HCT116 (cell line): ENCODE measurements at regions not wholly inside any gene's neighbourhood (a gene's known extent, or its start where the extent isn't known, plus 50 kb on each side); places are given as distances from the start of the nearest gene placed in this dataset.

ENCODE experiments used
- ATAC-seq: fragments of 200-7000 bp; cut with Tn5 transposase; 2 replicates; pipeline ENCODE4 v1.9.1; 2020; ENCODE audit warnings: mild to moderate bottlenecking, moderate library complexity
- BruUV-seq: library from RNA; stranded (reverse); fragments of 400-500 nt; replicated peaks from 2 replicates; lab custom pipeline; 2021; lab: Mats Ljungman, UMichigan
- CTCF ChIA-PET: fragments of 300-600 bp; sonication (Branson Sonifier 250); formaldehyde crosslinking; loops from one replicate; lab custom pipeline; 2021; ENCODE audit warnings: antibody characterized with exemption; lab: Charles Lee
- POLR2A ChIA-PET: fragments of 300-600, 350-600 bp; sonication (Branson Sonifier 250); formaldehyde crosslinking; loops from one replicate; lab custom pipeline; 2021; ENCODE audit warnings: antibody characterized with exemption; lab: Charles Lee
- RAD21 ChIA-PET, 2 experiments: fragments of 300-600 bp; sonication (Branson Sonifier 250); formaldehyde crosslinking; loops; one replicate each; lab custom pipeline; 2023; ENCODE audit warnings: low total read pairs in 2 of 2; ENCODE audit not compliant: uncharacterized antibody in 2 of 2, unreplicated experiment in 2 of 2, low non-redundant PET in 1 of 2; lab: Charles Lee
- DNase-seq: peaks from one replicate; pipeline ENCODE4 v3.0.0-alpha.2; 2010; ENCODE audit warnings: low read depth, low spot score
- H2AFZ ChIP-seq: fragments of 200-600 bp; shearing (Covaris generic), sonication (generic); 2 replicates; pipeline ENCODE4 v1.6.1; 2017; ENCODE audit warnings: low read depth, mixed run types, mixed read lengths, antibody characterized with exemption, low read length; ENCODE audit not compliant: poor library complexity, severe bottlenecking
- H3K27ac ChIP-seq: 2 replicates; pipeline ENCODE4 v1.5.1; 2012; ENCODE audit warnings: low read depth, low read length
- H3K27me3 ChIP-seq: fragments of 200-600 bp; sonication (generic); 2 replicates; pipeline ENCODE4 v1.6.1; 2016; ENCODE audit warnings: mixed run types, low read length, mixed read lengths; ENCODE audit not compliant: insufficient read depth
- H3K36me3 ChIP-seq, 2 experiments: fragments of 200-500 bp in 1 of 2; fragments of 200-600 bp in 1 of 2; sonication (Bioruptor generic) in 1 of 2; sonication (generic) in 1 of 2; 2 replicates each; pipeline versions ENCODE4 v1.5.1 to v1.6.1; 2014 to 2016; ENCODE audit warnings: low read length in 2 of 2, inconsistent platforms in 1 of 2, mixed read lengths in 1 of 2, mixed run types in 1 of 2; ENCODE audit not compliant: insufficient read depth in 2 of 2, control insufficient read depth in 1 of 2
- H3K4me1 ChIP-seq, 2 experiments: fragments of 200-600 bp in 1 of 2; sonication (generic) in 1 of 2; 2 replicates each; pipeline versions ENCODE4 v1.5.1 to v1.6.1; 2012 to 2017; ENCODE audit warnings: low read length in 2 of 2, inconsistent platforms in 1 of 2, mild to moderate bottlenecking in 1 of 2, mixed read lengths in 1 of 2, mixed run types in 1 of 2, moderate library complexity in 1 of 2; ENCODE audit not compliant: insufficient read depth in 2 of 2, control insufficient read depth in 1 of 2
- H3K4me2 ChIP-seq: fragments of 200-600 bp; sonication (generic); 2 replicates; pipeline ENCODE4 v1.6.1; 2017; ENCODE audit warnings: mixed run types, low read length, mixed read lengths
- H3K4me3 ChIP-seq, 2 experiments: fragments of 200-600 bp in 1 of 2; sonication (generic) in 1 of 2; replicated peaks in 1 of 2; 2 replicates each; pipeline ENCODE4 v1.5.1; 2011 to 2016; ENCODE audit warnings: low read length in 2 of 2, control low read depth in 1 of 2, low read depth in 1 of 2, mild to moderate bottlenecking in 1 of 2, mixed read lengths in 1 of 2, mixed run types in 1 of 2
- H3K79me2 ChIP-seq: fragments of 200-600 bp; sonication (generic); 2 replicates; pipeline ENCODE4 v1.6.1; 2017; ENCODE audit warnings: mild to moderate bottlenecking, mixed run types, low read length, moderate library complexity, mixed read lengths; ENCODE audit not compliant: insufficient read depth
- H3K9ac ChIP-seq: fragments of 200-600 bp; sonication (generic); 2 replicates; pipeline ENCODE4 v1.6.1; 2016; ENCODE audit warnings: low read length, mixed read lengths
- H3K9me2 ChIP-seq: fragments of 200-600 bp; sonication (generic), shearing (Covaris generic); 2 replicates; pipeline ENCODE4 v1.6.1; 2017; ENCODE audit warnings: mixed run types, mild to moderate bottlenecking, moderate library complexity; ENCODE audit not compliant: insufficient read depth
- H3K9me3 ChIP-seq, 2 experiments: fragments of 200-500 bp in 1 of 2; fragments of 200-600 bp in 1 of 2; sonication (Bioruptor generic) in 1 of 2; sonication (generic) in 1 of 2; 2 replicates each; pipeline ENCODE4 v1.6.1; 2014 to 2017; ENCODE audit warnings: low read length in 2 of 2, mixed read lengths in 2 of 2, inconsistent platforms in 1 of 2, low read depth in 1 of 2, mild to moderate bottlenecking in 1 of 2, mixed run types in 1 of 2, moderate library complexity in 1 of 2; ENCODE audit not compliant: control insufficient read depth in 1 of 2, insufficient read depth in 1 of 2
- H4K20me1 ChIP-seq: fragments of 200-600 bp; sonication (generic), shearing (Covaris generic); 2 replicates; pipeline ENCODE4 v1.6.1; 2017; ENCODE audit warnings: mixed run types, mild to moderate bottlenecking, moderate library complexity; ENCODE audit not compliant: insufficient read depth
- CEBPB ChIP-seq: IDR thresholded peaks from 2 replicates; pipeline ENCODE4 v1.6.1; 2012; ENCODE audit warnings: low read depth
- ELF1 ChIP-seq: IDR thresholded peaks from 2 replicates; pipeline ENCODE4 v1.6.1; 2012; ENCODE audit warnings: low read depth, borderline replicate concordance
- EZH2phosphoT487 ChIP-seq: fragments of 200-600 bp; IDR thresholded peaks from 2 replicates; pipeline ENCODE4 v1.6.1; 2018; ENCODE audit warnings: antibody characterized with exemption, borderline replicate concordance
- FOSL1 ChIP-seq: IDR thresholded peaks from 2 replicates; pipeline ENCODE4 v1.6.1; 2012; ENCODE audit warnings: low read depth
- JUND ChIP-seq: IDR thresholded peaks from 2 replicates; pipeline ENCODE4 v1.6.1; 2012
- POLR2AphosphoS5 ChIP-seq: IDR thresholded peaks from 2 replicates; pipeline ENCODE4 v1.6.1; 2011; ENCODE audit warnings: mild to moderate bottlenecking, low read depth, low read length, moderate library complexity
- RAD21 ChIP-seq: IDR thresholded peaks from 2 replicates; pipeline ENCODE4 v1.6.1; 2012; ENCODE audit warnings: low read depth, mild to moderate bottlenecking
- SIN3A ChIP-seq: IDR thresholded peaks from 2 replicates; pipeline ENCODE4 v1.6.1; 2012; ENCODE audit warnings: low read depth
- SRF ChIP-seq: IDR thresholded peaks from 2 replicates; pipeline ENCODE4 v1.6.1; 2012; ENCODE audit warnings: low read depth
- ZFX ChIP-seq: fragments of 450-650 bp; IDR thresholded peaks from 2 replicates; pipeline ENCODE4 v1.6.1; 2017
- ZNF274 ChIP-seq: fragments of 200-500 bp; sonication (Bioruptor generic); IDR thresholded peaks from 2 replicates; pipeline ENCODE4 v1.6.1; 2014; ENCODE audit warnings: mild to moderate bottlenecking, low read depth, low read length, inconsistent platforms
- intact Hi-C: fragments of 100-400 bp; cut with micrococcal nuclease; formaldehyde crosslinking; loops from 2 replicates; pipeline ENCODE4 v1.10.0; 2022
- TF ChIP-seq, protein P1 (sequence below), 3 experiments: fragments of 200-600 bp in 1 of 3; sonication (generic) in 1 of 3; IDR thresholded peaks in 2 of 3; conservative IDR thresholded peaks in 1 of 3; 2 replicates each; pipeline ENCODE4 v1.5.1; 2012 to 2017; ENCODE audit warnings: low read depth in 2 of 3, low read length in 2 of 3, antibody characterized with exemption in 1 of 3, borderline replicate concordance in 1 of 3, control low read depth in 1 of 3, mild to moderate bottlenecking in 1 of 3, mixed read lengths in 1 of 3, mixed run types in 1 of 3, moderate library complexity in 1 of 3; ENCODE audit not compliant: insufficient read depth in 1 of 3
- TF ChIP-seq, protein P2 (sequence below): IDR thresholded peaks from 2 replicates; pipeline ENCODE4 v1.6.1; 2012
- TF ChIP-seq, protein P3 (sequence below): IDR thresholded peaks from 2 replicates; pipeline ENCODE4 v1.6.1; 2012

DNA sequence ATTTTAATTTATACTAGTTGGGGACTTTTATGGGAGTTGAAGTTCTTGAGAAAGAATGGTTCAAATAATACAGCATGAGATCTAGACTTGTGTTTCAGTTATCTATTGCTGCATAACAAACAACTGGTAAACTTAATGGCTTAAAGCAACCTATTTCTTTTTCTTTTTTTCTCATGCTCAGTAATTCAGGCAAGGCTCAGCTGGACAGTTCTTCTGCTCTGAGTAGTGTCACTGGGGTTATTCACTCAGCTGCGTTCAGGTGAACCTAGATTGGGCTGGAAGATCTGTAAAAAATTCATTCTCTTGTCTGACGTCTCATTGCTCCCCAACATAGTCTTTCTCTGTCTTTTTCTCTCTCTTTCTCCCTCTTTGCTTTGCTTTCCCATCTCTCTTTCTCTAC lies 291.7 kb downstream of the GBA3 start:
- H3K4me1 ChIP-seq: no peaks in the 10 kb centered on the region
- no TSS peak for BruUV-seq
- no peak overlapping the region for H3K4me3 ChIP-seq
- no peak overlapping the region for H2AFZ ChIP-seq
- H3K27me3 ChIP-seq: no peaks in the 10 kb centered on the region
- no peaks in the 10 kb centered on the region for H3K9me2 ChIP-seq
- DNase-seq: no peak
- H3K9me3 ChIP-seq: peaks cover 4 to 29% of the 10 kb centered on the region in 2 experiments; a peak in 2 of 4 replicates
- H3K36me3 ChIP-seq: no peaks in the 10 kb centered on the region; a peak in 1 of 4 replicates
- ChIA-PET CTCF (no interaction called here), RAD21 (no interaction called here), POLR2A (no interaction called here)
- intact Hi-C loops: no loop called here
- no peak overlapping the region for H3K27ac ChIP-seq
- no peaks in the 10 kb centered on the region for H3K79me2 ChIP-seq
- H3K9ac ChIP-seq: no peak overlapping the region
- H3K4me2 ChIP-seq: no peak overlapping the region
- TF ChIP-seq ZFX (no peak), CEBPB (no peak), ZNF274 (no peak), SRF (no peak), JUND (no peak)
- TF ChIP-seq, all 23 proteins: peak for 0
- H4K20me1 ChIP-seq: no peaks in the 10 kb centered on the region
- no peak for ATAC-seq

DNA sequence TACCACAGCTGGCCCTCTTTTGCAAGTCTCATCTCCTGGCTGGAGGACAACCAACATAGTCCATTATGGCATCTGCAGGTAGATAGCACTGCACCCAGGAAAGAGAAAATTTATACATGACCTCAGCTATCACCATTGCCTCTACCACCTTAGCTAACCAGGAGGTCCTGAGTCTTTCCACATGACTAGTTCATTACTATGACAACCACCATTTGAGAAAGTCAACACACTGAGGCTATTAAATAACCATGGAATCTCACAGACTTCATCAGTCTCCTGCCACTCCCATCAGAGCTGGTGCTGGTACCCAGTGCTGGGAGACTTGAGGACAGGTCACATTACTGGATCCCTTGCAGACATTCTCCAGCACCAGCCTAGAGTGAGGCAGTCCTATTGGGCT lies 285.9 kb downstream of the GBA3 start:
- RAD21 ChIA-PET: no interaction called here

More for the DNA sequence above, 285.9 kb downstream of the GBA3 start:
- Histone ChIP-seq H3K79me2 (no peaks in the 10 kb centered on the region), H3K9me2 (no peaks in the 10 kb centered on the region), H3K27ac (no peak overlapping the region), H3K27me3 (no peaks in the 10 kb centered on the region), H2AFZ (no peak overlapping the region), H3K9ac (no peak overlapping the region), H3K4me2 (no peak overlapping the region), H3K4me1 (no peaks in the 10 kb centered on the region), H4K20me1 (no peaks in the 10 kb centered on the region), H3K9me3 (peaks cover 13 to 16% of the 10 kb centered on the region in 2 experiments; a peak in 2 of 4 replicates), H3K36me3 (no peaks in the 10 kb centered on the region; a peak in 1 of 4 replicates), H3K4me3 (no peak overlapping the region)
- no peak for ATAC-seq
- DNase-seq: no peak
- POLR2A ChIA-PET: no interaction called here
- intact Hi-C loops: no loop called here
- CTCF ChIA-PET: no interaction called here
- TF ChIP-seq RAD21 (no peak), SIN3A (no peak), ELF1 (no peak), POLR2AphosphoS5 (no peak), CEBPB (no peak), EZH2phosphoT487 (no peak), FOSL1 (no peak), ZNF274 (no peak)
- TF ChIP-seq, protein P1, sequence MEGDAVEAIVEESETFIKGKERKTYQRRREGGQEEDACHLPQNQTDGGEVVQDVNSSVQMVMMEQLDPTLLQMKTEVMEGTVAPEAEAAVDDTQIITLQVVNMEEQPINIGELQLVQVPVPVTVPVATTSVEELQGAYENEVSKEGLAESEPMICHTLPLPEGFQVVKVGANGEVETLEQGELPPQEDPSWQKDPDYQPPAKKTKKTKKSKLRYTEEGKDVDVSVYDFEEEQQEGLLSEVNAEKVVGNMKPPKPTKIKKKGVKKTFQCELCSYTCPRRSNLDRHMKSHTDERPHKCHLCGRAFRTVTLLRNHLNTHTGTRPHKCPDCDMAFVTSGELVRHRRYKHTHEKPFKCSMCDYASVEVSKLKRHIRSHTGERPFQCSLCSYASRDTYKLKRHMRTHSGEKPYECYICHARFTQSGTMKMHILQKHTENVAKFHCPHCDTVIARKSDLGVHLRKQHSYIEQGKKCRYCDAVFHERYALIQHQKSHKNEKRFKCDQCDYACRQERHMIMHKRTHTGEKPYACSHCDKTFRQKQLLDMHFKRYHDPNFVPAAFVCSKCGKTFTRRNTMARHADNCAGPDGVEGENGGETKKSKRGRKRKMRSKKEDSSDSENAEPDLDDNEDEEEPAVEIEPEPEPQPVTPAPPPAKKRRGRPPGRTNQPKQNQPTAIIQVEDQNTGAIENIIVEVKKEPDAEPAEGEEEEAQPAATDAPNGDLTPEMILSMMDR (IDR thresholded peaks at IDR 0.05 in 2 of 3, conservative IDR thresholded peaks at IDR 0.05 in 1 of 3; ENCODE audit: borderline replicate concordance in 1 of 3, insufficient read depth in 1 of 3, low read depth in 2 of 3, low read length in 2 of 3): no peak
- TF ChIP-seq, protein P2, sequence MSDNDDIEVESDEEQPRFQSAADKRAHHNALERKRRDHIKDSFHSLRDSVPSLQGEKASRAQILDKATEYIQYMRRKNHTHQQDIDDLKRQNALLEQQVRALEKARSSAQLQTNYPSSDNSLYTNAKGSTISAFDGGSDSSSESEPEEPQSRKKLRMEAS: no peak
- TF ChIP-seq, protein P3, sequence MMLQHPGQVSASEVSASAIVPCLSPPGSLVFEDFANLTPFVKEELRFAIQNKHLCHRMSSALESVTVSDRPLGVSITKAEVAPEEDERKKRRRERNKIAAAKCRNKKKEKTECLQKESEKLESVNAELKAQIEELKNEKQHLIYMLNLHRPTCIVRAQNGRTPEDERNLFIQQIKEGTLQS: no peak
- no TSS peak for BruUV-seq
